ENCODE measurements at regions not wholly inside any gene's neighbourhood (a gene's known extent, or its start where the extent isn't known, plus 50 kb on each side); places are given as distances from the start of the nearest gene placed in this dataset.

DNA sequence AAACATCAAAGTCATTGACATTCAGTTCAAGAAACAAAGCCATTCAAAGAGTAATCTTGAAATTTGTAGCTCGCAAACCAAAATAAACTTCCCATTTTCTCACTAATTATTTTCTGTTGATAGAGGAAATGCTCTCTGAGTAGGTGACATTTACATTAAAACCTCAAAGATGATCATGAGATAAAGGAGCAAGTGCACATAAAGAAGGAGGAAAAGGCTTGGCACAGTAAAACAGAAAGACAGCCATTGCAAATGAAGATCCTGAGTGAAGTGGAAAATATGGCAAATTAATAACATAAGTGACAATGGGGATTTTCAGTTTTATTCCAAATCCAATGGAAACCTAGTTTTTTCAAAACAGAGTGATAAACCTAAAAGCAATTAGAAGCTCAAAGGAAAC is 2320.8 kb downstream of the ARAP2 start:
- no peaks in the 10 kb centered on the region for H3K27me3 Mint-ChIP-seq
- ChIA-PET CTCF (no interaction called here), POLR2A (no interaction called here)
- H3K4me3 Mint-ChIP-seq: no peak overlapping the region
- TF ChIP-seq, protein P1, sequence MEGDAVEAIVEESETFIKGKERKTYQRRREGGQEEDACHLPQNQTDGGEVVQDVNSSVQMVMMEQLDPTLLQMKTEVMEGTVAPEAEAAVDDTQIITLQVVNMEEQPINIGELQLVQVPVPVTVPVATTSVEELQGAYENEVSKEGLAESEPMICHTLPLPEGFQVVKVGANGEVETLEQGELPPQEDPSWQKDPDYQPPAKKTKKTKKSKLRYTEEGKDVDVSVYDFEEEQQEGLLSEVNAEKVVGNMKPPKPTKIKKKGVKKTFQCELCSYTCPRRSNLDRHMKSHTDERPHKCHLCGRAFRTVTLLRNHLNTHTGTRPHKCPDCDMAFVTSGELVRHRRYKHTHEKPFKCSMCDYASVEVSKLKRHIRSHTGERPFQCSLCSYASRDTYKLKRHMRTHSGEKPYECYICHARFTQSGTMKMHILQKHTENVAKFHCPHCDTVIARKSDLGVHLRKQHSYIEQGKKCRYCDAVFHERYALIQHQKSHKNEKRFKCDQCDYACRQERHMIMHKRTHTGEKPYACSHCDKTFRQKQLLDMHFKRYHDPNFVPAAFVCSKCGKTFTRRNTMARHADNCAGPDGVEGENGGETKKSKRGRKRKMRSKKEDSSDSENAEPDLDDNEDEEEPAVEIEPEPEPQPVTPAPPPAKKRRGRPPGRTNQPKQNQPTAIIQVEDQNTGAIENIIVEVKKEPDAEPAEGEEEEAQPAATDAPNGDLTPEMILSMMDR (IDR thresholded peaks at IDR 0.05): no peak
- no peaks in the 10 kb centered on the region for H3K4me1 Mint-ChIP-seq
- intact Hi-C loops (cut with micrococcal nuclease): no loop called here
- no peak for DNase-seq
- ATAC-seq (ENCODE audit: low read depth): no peak
- H3K9me3 Mint-ChIP-seq: peaks cover 9% of the 10 kb centered on the region
- no peaks in the 10 kb centered on the region for H3K36me3 Mint-ChIP-seq (ENCODE audit: low read depth)
- no peak overlapping the region for H3K27ac Mint-ChIP-seq

DNA sequence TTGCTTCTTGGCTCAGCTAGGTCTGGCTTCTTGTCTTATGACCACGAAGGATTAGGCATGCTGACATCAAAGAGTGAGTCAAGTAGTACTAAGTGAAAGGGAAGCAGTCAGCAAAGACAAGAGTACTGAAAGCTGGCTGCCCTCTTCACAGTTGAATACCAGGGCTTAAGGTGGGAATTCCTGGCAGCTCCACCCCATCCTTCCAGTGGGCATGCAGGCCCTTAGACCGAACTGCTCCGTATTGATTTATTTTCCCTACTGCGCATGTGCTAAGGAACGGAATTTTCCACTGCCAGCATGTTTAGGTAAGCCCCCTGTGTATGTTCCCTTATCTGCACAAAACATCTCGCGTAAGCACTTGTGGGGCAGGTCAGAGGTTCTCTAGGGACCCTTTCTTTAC is 2320.1 kb downstream of the ARAP2 start:
- Mint-ChIP-seq H3K27ac (no peak overlapping the region), H3K36me3 (ENCODE audit: low read depth) (no peaks in the 10 kb centered on the region), H3K4me1 (no peaks in the 10 kb centered on the region), H3K4me3 (no peak overlapping the region), H3K27me3 (no peaks in the 10 kb centered on the region), H3K9me3 (peaks cover 9% of the 10 kb centered on the region)
- POLR2A ChIA-PET: no interaction called here
- DNase-seq (no peak), ATAC-seq (ENCODE audit: low read depth) (no peak)
- TF ChIP-seq, protein P1 (IDR thresholded peaks at IDR 0.05): no peak
- CTCF ChIA-PET: no interaction called here
- intact Hi-C loops (cut with micrococcal nuclease): no loop called here

DNA sequence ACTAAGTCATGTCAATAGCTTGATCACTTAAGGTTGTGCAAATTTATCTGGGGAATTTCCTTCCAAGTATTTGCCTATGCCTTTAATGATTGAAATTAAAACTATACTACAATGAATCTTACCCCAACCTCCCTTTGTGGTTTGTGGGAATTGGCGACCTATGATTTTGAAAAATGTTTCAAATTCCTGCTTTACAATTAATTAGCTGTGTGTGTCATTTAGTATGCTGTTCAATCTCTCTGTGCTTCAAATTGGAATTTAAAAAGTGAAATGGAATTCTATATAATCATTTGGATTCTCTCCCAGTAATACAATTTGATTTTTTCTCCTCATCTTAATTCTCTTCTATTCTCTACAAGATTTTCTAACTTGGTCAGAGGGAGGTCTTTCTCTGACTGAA is 2319.5 kb downstream of the ARAP2 start:
- no peak for DNase-seq
- Mint-ChIP-seq H3K27me3 (no peaks in the 10 kb centered on the region), H3K9me3 (peaks cover 7% of the 10 kb centered on the region), H3K4me1 (no peaks in the 10 kb centered on the region), H3K36me3 (ENCODE audit: low read depth) (no peaks in the 10 kb centered on the region), H3K4me3 (no peak overlapping the region), H3K27ac (no peak overlapping the region)
- TF ChIP-seq, protein P1 (IDR thresholded peaks at IDR 0.05): no peak
- ATAC-seq (ENCODE audit: low read depth): no peak
- ChIA-PET CTCF (no interaction called here), POLR2A (no interaction called here)
- intact Hi-C loops (cut with micrococcal nuclease): no loop called here

DNA sequence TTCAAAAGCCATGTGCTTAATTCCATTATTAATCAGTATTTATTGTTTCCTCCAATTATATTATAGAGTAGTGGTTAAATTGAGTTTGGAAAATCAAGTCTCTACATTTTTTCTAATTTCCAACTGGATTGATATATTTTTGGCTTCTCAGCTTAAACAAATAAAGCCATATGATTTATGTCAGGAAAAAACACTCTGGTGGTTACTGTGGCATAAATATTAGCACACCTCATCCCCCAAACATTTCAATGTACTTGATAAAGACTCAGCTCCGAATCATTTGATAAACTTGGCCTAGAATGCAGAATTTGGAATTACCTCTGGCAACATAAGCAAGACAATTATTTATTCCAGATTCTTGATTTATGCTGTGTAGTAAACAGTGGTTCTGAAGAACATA is 2313.8 kb downstream of the ARAP2 start:
- no peaks in the 10 kb centered on the region for H3K36me3 Mint-ChIP-seq (ENCODE audit: low read depth)
- H3K4me1 Mint-ChIP-seq: no peaks in the 10 kb centered on the region
- CTCF ChIA-PET: no interaction called here
- H3K4me3 Mint-ChIP-seq: no peak overlapping the region
- H3K9me3 Mint-ChIP-seq: peaks cover 3% of the 10 kb centered on the region
- no peaks in the 10 kb centered on the region for H3K27me3 Mint-ChIP-seq
- no peak overlapping the region for H3K27ac Mint-ChIP-seq
- DNase-seq: no peak
- ATAC-seq (ENCODE audit: low read depth): no peak
- POLR2A ChIA-PET: no interaction called here
- TF ChIP-seq, protein P1 (IDR thresholded peaks at IDR 0.05): no peak
- intact Hi-C loops (cut with micrococcal nuclease): no loop called here

DNA sequence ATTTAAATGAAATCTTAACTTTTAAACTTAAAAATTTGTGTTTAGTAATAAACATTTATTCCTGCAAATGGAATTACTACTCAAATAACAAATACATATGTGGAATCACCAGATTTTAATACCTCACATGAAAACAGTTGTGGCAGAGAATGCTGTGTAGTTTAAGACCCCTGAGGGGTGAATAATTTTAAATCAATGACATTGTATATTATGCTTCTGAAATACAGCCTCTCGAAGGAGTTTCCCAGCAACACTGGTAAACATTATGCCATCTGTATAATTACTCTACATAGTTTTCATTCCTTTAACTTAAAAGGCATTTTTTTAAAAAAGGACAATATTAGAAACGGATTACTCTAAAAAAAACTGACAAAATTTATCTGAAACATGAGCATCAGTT is 2313.3 kb downstream of the ARAP2 start:
- ChIA-PET POLR2A (no interaction called here), CTCF (no interaction called here)
- no peak overlapping the region for H3K27ac Mint-ChIP-seq

More for the DNA sequence above, 2313.3 kb downstream of the ARAP2 start:
- TF ChIP-seq, protein P1 (IDR thresholded peaks at IDR 0.05): no peak
- no peaks in the 10 kb centered on the region for H3K4me1 Mint-ChIP-seq
- DNase-seq: no peak
- no peak for ATAC-seq (ENCODE audit: low read depth)
- no peaks in the 10 kb centered on the region for H3K27me3 Mint-ChIP-seq
- H3K4me3 Mint-ChIP-seq: no peak overlapping the region
- intact Hi-C loops (cut with micrococcal nuclease): no loop called here
- peaks cover 3% of the 10 kb centered on the region for H3K9me3 Mint-ChIP-seq
- H3K36me3 Mint-ChIP-seq (ENCODE audit: low read depth): no peaks in the 10 kb centered on the region

All from activated B cell treated with CpG ODN at 0.5 μM for 24 hours (primary cell).